ENCODE measurements at regions not wholly inside any gene's neighbourhood (a gene's known extent, or its start where the extent isn't known, plus 50 kb on each side); places are given as distances from the start of the nearest gene placed in this dataset.
A peak's percentile ranks its signal among the peaks of the same experiment; 100 is the strongest.

- H2BK15ac ChIP-seq (replicated peaks; ENCODE audit: low read depth): no peak overlapping the region
- no peak overlapping the region for H3K27ac ChIP-seq (ENCODE audit: low read depth, low read length)
- H3K4me2 ChIP-seq (ENCODE audit: low read length): no peak overlapping the region
- no peak overlapping the region for H3K4ac ChIP-seq (ENCODE audit: low read depth, low read length)
- H3K27me3 ChIP-seq (ENCODE audit: insufficient read depth, low read length, poor library complexity): no peaks in the 10 kb centered on the region
- H3K23ac ChIP-seq (ENCODE audit: low read length): no peak overlapping the region
- no peak overlapping the region for H2BK5ac ChIP-seq (ENCODE audit: low read length)
- no peak for DNase-seq
- no peak overlapping the region for H3K9ac ChIP-seq (ENCODE audit: low read length)
- H3K4me1 ChIP-seq (ENCODE audit: control insufficient read depth, low read depth, low read length): no peaks in the 10 kb centered on the region
- H2AK5ac ChIP-seq (ENCODE audit: low read length): no peak overlapping the region
- no peaks in the 10 kb centered on the region for H3K36me3 ChIP-seq (ENCODE audit: control insufficient read depth, insufficient read depth, low read length)
- no peak overlapping the region for H3K18ac ChIP-seq (ENCODE audit: low read length)
- no peak overlapping the region for H4K5ac ChIP-seq (ENCODE audit: low read length)
- no peaks in the 10 kb centered on the region for H3K79me1 ChIP-seq (ENCODE audit: low read length)
- H3K79me2 ChIP-seq (ENCODE audit: control insufficient read depth, insufficient read depth, low read length): no peaks in the 10 kb centered on the region
- H3K56ac ChIP-seq (ENCODE audit: low read length): no peak overlapping the region
- H4K8ac ChIP-seq (ENCODE audit: low read depth, low read length): no peak overlapping the region
- no CpG with 5 or more reads among the region's 3 CpGs for WGBS (ENCODE audit: extremely low coverage, insufficient coverage, low lambda C conversion rate)
- H2BK120ac ChIP-seq (ENCODE audit: low read depth, low read length): no peak overlapping the region
- no peak overlapping the region for H3K4me3 ChIP-seq (ENCODE audit: low read length)
Measured at GRCh38 chr7:36005293-36005692, 147.8 kb upstream of the EEPD1 start.

- Histone ChIP-seq H3K79me1 (ENCODE audit: low read length) (no peaks in the 10 kb centered on the region), H2AK5ac (ENCODE audit: low read length) (no peak overlapping the region), H3K4ac (ENCODE audit: low read depth, low read length) (no peak overlapping the region), H2BK120ac (ENCODE audit: low read depth, low read length) (no peak overlapping the region), H3K9ac (ENCODE audit: low read length) (no peak overlapping the region), H3K56ac (ENCODE audit: low read length) (no peak overlapping the region), H3K4me2 (ENCODE audit: low read length) (no peak overlapping the region), H3K36me3 (ENCODE audit: control insufficient read depth, insufficient read depth, low read length) (no peaks in the 10 kb centered on the region), H3K27me3 (ENCODE audit: insufficient read depth, low read length, poor library complexity) (no peaks in the 10 kb centered on the region), H3K4me3 (ENCODE audit: low read length) (no peak overlapping the region), H3K4me1 (ENCODE audit: control insufficient read depth, low read depth, low read length) (no peaks in the 10 kb centered on the region), H4K5ac (ENCODE audit: low read length) (no peak overlapping the region), H3K27ac (ENCODE audit: low read depth, low read length) (no peak overlapping the region), H2BK5ac (ENCODE audit: low read length) (no peak overlapping the region), H4K8ac (ENCODE audit: low read depth, low read length) (no peak overlapping the region), H3K79me2 (ENCODE audit: control insufficient read depth, insufficient read depth, low read length) (no peaks in the 10 kb centered on the region), H2BK15ac (replicated peaks; ENCODE audit: low read depth) (no peak overlapping the region), H3K23ac (ENCODE audit: low read length) (no peak overlapping the region), H3K18ac (ENCODE audit: low read length) (no peak overlapping the region)
- no peak for DNase-seq
Measured at GRCh38 chr7:36005876-36006275, 147.2 kb upstream of the EEPD1 start.

- Histone ChIP-seq H3K4me3 (ENCODE audit: low read length) (no peak overlapping the region), H3K27ac (ENCODE audit: low read depth, low read length) (no peak overlapping the region), H2AK5ac (ENCODE audit: low read length) (no peak overlapping the region), H2BK120ac (ENCODE audit: low read depth, low read length) (no peak overlapping the region), H2BK5ac (ENCODE audit: low read length) (no peak overlapping the region), H3K27me3 (ENCODE audit: insufficient read depth, low read length, poor library complexity) (no peaks in the 10 kb centered on the region), H2BK15ac (replicated peaks; ENCODE audit: low read depth) (no peak overlapping the region), H4K5ac (ENCODE audit: low read length) (no peak overlapping the region), H3K18ac (ENCODE audit: low read length) (no peak overlapping the region), H3K79me1 (ENCODE audit: low read length) (no peaks in the 10 kb centered on the region), H3K23ac (ENCODE audit: low read length) (no peak overlapping the region), H3K4ac (ENCODE audit: low read depth, low read length) (no peak overlapping the region), H3K56ac (ENCODE audit: low read length) (peak overlapping the region; percentile 22), H3K79me2 (ENCODE audit: control insufficient read depth, insufficient read depth, low read length) (no peaks in the 10 kb centered on the region), H3K9ac (ENCODE audit: low read length) (no peak overlapping the region), H3K36me3 (ENCODE audit: control insufficient read depth, insufficient read depth, low read length) (no peaks in the 10 kb centered on the region), H3K4me2 (ENCODE audit: low read length) (no peak overlapping the region), H4K8ac (ENCODE audit: low read depth, low read length) (no peak overlapping the region), H3K4me1 (ENCODE audit: control insufficient read depth, low read depth, low read length) (peaks cover 5% of the 10 kb centered on the region)
- DNase-seq: no peak
- no CpG with 5 or more reads among the region's 5 CpGs for WGBS (ENCODE audit: extremely low coverage, insufficient coverage, low lambda C conversion rate)
Measured at GRCh38 chr7:36006636-36007229, 146.3 kb upstream of the EEPD1 start.

DNA sequence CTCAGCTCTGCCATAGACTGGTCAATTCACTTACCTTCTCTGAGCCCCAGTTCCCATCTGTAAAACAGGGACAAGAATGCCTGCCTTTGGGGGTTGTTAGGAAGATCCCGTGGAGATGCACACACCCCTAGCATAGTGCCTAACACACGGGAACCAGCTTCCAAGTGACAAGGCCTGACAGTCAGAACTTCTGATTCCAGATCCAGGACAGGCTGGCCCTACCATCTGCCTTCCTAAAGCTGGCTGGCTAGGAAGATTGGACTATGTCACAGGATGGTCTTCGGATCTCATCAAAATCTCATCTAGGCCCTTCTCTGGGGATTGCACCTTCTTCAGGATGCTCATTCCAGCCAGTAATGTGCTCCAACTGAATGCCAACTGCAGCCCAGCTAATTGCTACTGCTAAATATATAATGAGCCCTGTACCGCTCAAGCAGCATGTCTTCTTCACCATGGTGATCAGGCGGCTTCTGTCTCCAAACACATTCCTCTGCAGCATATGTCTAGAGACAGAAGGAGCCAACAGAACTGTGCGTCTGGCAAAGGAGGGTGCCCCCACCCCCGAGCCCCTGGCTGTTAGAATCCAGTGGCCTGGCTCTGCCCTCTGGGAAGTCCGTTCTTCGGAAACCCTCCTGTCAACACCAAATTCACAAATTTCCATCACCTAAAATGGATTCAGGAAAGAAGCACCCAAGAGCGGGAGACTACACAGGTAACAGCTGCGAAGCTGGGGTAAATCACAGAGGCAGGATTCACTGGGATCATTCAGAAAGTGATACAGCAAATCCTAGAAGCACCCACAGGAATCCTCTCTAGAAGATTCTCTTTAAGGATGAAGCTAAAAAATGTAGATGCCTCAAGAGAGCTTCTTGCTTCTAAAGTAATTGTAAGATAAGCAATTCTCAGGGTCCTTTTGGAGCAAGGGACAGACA lies 142.1 kb upstream of the EEPD1 start:
- no peaks in the 10 kb centered on the region for H3K79me1 ChIP-seq (ENCODE audit: low read length)

DNA sequence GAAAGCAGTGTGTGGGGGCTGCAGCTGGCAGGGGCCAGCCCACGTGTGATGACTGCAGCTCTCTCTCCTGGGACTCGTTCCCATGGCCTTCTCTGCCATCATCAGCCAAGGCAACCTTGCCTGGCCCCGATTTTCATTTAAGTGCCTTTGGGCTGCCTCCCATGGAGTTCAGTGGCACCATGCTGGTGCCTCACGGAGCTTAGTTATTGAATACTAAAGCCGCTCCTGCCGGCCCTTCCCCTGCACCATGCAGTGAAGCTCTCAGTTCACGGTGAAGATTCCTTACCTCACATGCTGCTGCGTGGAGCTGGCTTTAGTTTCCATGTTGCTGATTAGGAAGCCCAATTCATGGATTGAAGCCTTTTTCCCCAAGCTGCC lies 141.5 kb upstream of the EEPD1 start:
- H3K79me1 ChIP-seq (ENCODE audit: low read length): no peaks in the 10 kb centered on the region
- WGBS (ENCODE audit: extremely low coverage, insufficient coverage, low lambda C conversion rate): no CpG with 5 or more reads among the region's 8 CpGs
- no peak overlapping the region for H3K4me2 ChIP-seq (ENCODE audit: low read length)
- peak overlapping the region; percentile 21 for H3K9ac ChIP-seq (ENCODE audit: low read length)
- no peak overlapping the region for H2AK5ac ChIP-seq (ENCODE audit: low read length)
- no peak overlapping the region for H2BK120ac ChIP-seq (ENCODE audit: low read depth, low read length)
- no peak overlapping the region for H4K8ac ChIP-seq (ENCODE audit: low read depth, low read length)
- H3K56ac ChIP-seq (ENCODE audit: low read length): peak overlapping the region; percentile 64
- H3K79me2 ChIP-seq (ENCODE audit: control insufficient read depth, insufficient read depth, low read length): no peaks in the 10 kb centered on the region
- DNase-seq: peak; percentile 51
- H4K5ac ChIP-seq (ENCODE audit: low read length): no peak overlapping the region
- no peak overlapping the region for H3K4ac ChIP-seq (ENCODE audit: low read depth, low read length)
- H3K36me3 ChIP-seq (ENCODE audit: control insufficient read depth, insufficient read depth, low read length): no peaks in the 10 kb centered on the region
- H3K23ac ChIP-seq (ENCODE audit: low read length): no peak overlapping the region
- H3K4me1 ChIP-seq (ENCODE audit: control insufficient read depth, low read depth, low read length): peaks cover 5% of the 10 kb centered on the region
- no peak overlapping the region for H3K27ac ChIP-seq (ENCODE audit: low read depth, low read length)
- no peak overlapping the region for H3K4me3 ChIP-seq (ENCODE audit: low read length)
- H3K18ac ChIP-seq (ENCODE audit: low read length): no peak overlapping the region
- H2BK5ac ChIP-seq (ENCODE audit: low read length): no peak overlapping the region
- no peaks in the 10 kb centered on the region for H3K27me3 ChIP-seq (ENCODE audit: insufficient read depth, low read length, poor library complexity)
- no peak overlapping the region for H2BK15ac ChIP-seq (replicated peaks; ENCODE audit: low read depth)

More for the DNA sequence above, 142.1 kb upstream of the EEPD1 start:
- Histone ChIP-seq H3K56ac (ENCODE audit: low read length) (peak overlapping the region; percentile 64), H3K27me3 (ENCODE audit: insufficient read depth, low read length, poor library complexity) (no peaks in the 10 kb centered on the region), H3K4me2 (ENCODE audit: low read length) (no peak overlapping the region), H3K4me3 (ENCODE audit: low read length) (no peak overlapping the region), H3K9ac (ENCODE audit: low read length) (no peak overlapping the region), H3K36me3 (ENCODE audit: control insufficient read depth, insufficient read depth, low read length) (no peaks in the 10 kb centered on the region), H2BK5ac (ENCODE audit: low read length) (no peak overlapping the region), H3K4ac (ENCODE audit: low read depth, low read length) (no peak overlapping the region), H3K18ac (ENCODE audit: low read length) (no peak overlapping the region), H4K5ac (ENCODE audit: low read length) (peak overlapping the region; percentile 6), H3K4me1 (ENCODE audit: control insufficient read depth, low read depth, low read length) (peaks cover 5% of the 10 kb centered on the region), H2AK5ac (ENCODE audit: low read length) (no peak overlapping the region), H3K23ac (ENCODE audit: low read length) (peak overlapping the region; percentile 48), H3K79me2 (ENCODE audit: control insufficient read depth, insufficient read depth, low read length) (no peaks in the 10 kb centered on the region), H3K27ac (ENCODE audit: low read depth, low read length) (no peak overlapping the region), H2BK15ac (replicated peaks; ENCODE audit: low read depth) (no peak overlapping the region), H4K8ac (ENCODE audit: low read depth, low read length) (no peak overlapping the region), H2BK120ac (ENCODE audit: low read depth, low read length) (no peak overlapping the region)
- no CpG with 5 or more reads among the region's 11 CpGs for whole genome bisulfite sequencing (ENCODE audit: extremely low coverage, insufficient coverage, low lambda C conversion rate)
- DNase-seq: no peak
